PC-9 (cell line): ENCODE measurements at regions not wholly inside any gene's neighbourhood (a gene's known extent, or its start where the extent isn't known, plus 50 kb on each side); places are given as distances from the start of the nearest gene placed in this dataset.

Experiments
- BruUV-seq: library from RNA; stranded (reverse); fragments of 400-500 nt; replicated peaks from 2 replicates; lab custom pipeline; 2021; lab: Mats Ljungman, UMichigan
- CTCF ChIA-PET: fragments of 300-600 bp; sonication (Branson Sonifier 250); formaldehyde crosslinking; loops from one replicate; lab custom pipeline; 2022; ENCODE audit warnings: antibody characterized with exemption; lab: Charles Lee
- POLR2A ChIA-PET: fragments of 300-600 bp; sonication (Branson Sonifier 250); formaldehyde crosslinking; loops from one replicate; lab custom pipeline; 2022; ENCODE audit warnings: antibody characterized with exemption; ENCODE audit not compliant: unreplicated experiment; lab: Charles Lee
- DNase-seq, 2 experiments: peaks; one replicate each; pipeline versions ENCODE4 v3.0.0 to v3.0.0-alpha.2; 2015 to 2022; ENCODE audit warnings: mixed read lengths in 1 of 2
- H2AFZ ChIP-seq: fragments of 200-600 bp; sonication (generic); 2 replicates; pipeline ENCODE4 v1.8.1; 2017; ENCODE audit warnings: antibody characterized with exemption
- H3F3A ChIP-seq: fragments of 200-600 bp; sonication (generic); 2 replicates; pipeline ENCODE4 v1.8.1; 2017; ENCODE audit warnings: antibody characterized with exemption, mild to moderate bottlenecking, low read depth; ENCODE audit not compliant: insufficient read depth
- H3K27ac ChIP-seq: fragments of 200-600 bp; sonication (generic); 2 replicates; pipeline ENCODE4 v1.6.1; 2016; ENCODE audit warnings: mixed run types
- H3K27me3 ChIP-seq: fragments of 200-600 bp; sonication (generic); 2 replicates; pipeline ENCODE4 v1.6.1; 2016; ENCODE audit warnings: low read depth, mixed run types; ENCODE audit not compliant: insufficient read depth
- H3K36me3 ChIP-seq: fragments of 200-600 bp; sonication (generic); 2 replicates; pipeline ENCODE4 v1.6.1; 2016; ENCODE audit warnings: low read depth, mixed run types
- H3K4me1 ChIP-seq: fragments of 200-600 bp; sonication (generic); replicated peaks from 2 replicates; pipeline ENCODE4 v1.6.1; 2016; ENCODE audit warnings: mixed run types; ENCODE audit not compliant: insufficient read depth
- H3K4me2 ChIP-seq: fragments of 200-600 bp; sonication (generic); 2 replicates; pipeline ENCODE4 v1.6.1; 2017; ENCODE audit warnings: mixed run types
- H3K4me3 ChIP-seq: fragments of 200-600 bp; sonication (generic); 2 replicates; pipeline ENCODE4 v1.6.1; 2016; ENCODE audit warnings: mixed run types
- H3K79me2 ChIP-seq: fragments of 200-600 bp; sonication (generic); 2 replicates; pipeline ENCODE4 v1.6.1; 2017; ENCODE audit warnings: low read depth, mixed run types
- H3K9me2 ChIP-seq: fragments of 200-600 bp; sonication (generic); 2 replicates; pipeline ENCODE4 v1.8.1; 2017; ENCODE audit warnings: mild to moderate bottlenecking; ENCODE audit not compliant: insufficient read depth
- H3K9me3 ChIP-seq: fragments of 200-600 bp; sonication (generic); 2 replicates; pipeline ENCODE4 v1.8.1; 2016; ENCODE audit warnings: low read depth; ENCODE audit not compliant: insufficient read depth
- H4K20me1 ChIP-seq: fragments of 200-600 bp; sonication (generic); 2 replicates; pipeline ENCODE4 v1.8.1; 2017; ENCODE audit not compliant: insufficient read depth
- EZH2 ChIP-seq: fragments of 200-600 bp; sonication (generic); IDR thresholded peaks from 2 replicates; pipeline ENCODE4 v1.8.0; 2017; ENCODE audit warnings: antibody characterized with exemption, low read depth
- intact Hi-C: fragments of 100-400 bp; cut with micrococcal nuclease; formaldehyde crosslinking; loops from one replicate; pipeline ENCODE4 v1.10.0; 2022; ENCODE audit not compliant: unreplicated experiment
- TF ChIP-seq, protein P1 (sequence below): fragments of 200-600 bp; sonication (generic); conservative IDR thresholded peaks from 2 replicates; pipeline ENCODE4 v1.6.1; 2017; ENCODE audit warnings: mixed run types, antibody characterized with exemption, mild to moderate bottlenecking, moderate library complexity

DNA sequence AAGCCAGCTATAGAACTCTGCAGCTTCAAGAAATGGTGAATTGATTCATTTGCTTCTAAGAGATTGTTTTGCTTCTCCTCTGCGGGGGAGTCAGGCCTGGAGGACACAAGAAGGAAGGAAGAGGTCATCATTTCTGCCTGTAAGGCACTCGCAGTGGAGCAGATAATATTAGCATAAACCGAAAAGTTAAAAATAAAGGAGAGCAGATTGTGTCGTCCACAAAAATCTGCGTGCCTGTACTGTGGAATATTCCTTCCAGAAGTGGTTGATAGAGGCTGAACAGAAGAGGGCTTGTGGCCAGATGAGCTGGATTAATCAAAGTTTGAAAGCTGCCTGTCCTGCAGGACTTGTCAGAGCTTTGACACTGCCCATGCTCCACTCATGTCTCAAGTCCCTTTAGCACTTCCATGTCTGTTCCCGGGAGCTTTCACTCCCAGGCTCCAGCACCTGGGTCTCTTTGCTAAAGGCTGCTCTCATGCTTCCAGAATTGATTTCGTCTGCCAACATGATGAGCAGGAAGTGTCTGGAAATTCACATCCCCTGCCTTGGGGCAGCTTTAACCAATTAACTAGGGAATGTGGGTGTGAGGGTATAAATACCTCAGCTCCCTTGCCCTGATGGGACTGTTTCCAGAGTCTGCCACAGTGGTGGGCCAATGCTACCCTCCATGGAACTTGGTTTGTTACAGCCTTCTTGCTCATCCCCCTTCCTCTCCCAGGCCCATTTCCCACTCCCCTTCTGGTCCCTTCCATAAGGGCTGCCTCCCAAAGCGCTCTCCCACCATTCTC is 65.1 kb upstream of the STX16 start:
- intact Hi-C loops = no loop called here
- H3K36me3 ChIP-seq = no peaks in the 10 kb centered on the region
- no peaks in the 10 kb centered on the region for H3K9me3 ChIP-seq
- H3K9me2 ChIP-seq = no peaks in the 10 kb centered on the region
- 0 out of 2 replicates have a peak, but pooled peaks cover 4% of the 10 kb centered on the region for H3K27me3 ChIP-seq
- H3K4me1 ChIP-seq = no peaks in the 10 kb centered on the region
- no TSS peak for BruUV-seq
- POLR2A ChIA-PET = no interaction called here
- H4K20me1 ChIP-seq = no peaks in the 10 kb centered on the region
- TF ChIP-seq, protein P1, sequence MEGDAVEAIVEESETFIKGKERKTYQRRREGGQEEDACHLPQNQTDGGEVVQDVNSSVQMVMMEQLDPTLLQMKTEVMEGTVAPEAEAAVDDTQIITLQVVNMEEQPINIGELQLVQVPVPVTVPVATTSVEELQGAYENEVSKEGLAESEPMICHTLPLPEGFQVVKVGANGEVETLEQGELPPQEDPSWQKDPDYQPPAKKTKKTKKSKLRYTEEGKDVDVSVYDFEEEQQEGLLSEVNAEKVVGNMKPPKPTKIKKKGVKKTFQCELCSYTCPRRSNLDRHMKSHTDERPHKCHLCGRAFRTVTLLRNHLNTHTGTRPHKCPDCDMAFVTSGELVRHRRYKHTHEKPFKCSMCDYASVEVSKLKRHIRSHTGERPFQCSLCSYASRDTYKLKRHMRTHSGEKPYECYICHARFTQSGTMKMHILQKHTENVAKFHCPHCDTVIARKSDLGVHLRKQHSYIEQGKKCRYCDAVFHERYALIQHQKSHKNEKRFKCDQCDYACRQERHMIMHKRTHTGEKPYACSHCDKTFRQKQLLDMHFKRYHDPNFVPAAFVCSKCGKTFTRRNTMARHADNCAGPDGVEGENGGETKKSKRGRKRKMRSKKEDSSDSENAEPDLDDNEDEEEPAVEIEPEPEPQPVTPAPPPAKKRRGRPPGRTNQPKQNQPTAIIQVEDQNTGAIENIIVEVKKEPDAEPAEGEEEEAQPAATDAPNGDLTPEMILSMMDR = no peak
- TF ChIP-seq EZH2 = no peak
- no peak overlapping the region for H3K4me2 ChIP-seq
- H3K79me2 ChIP-seq = no peaks in the 10 kb centered on the region
- DNase-seq = peak in 1 of 2 experiments; percentile 55
- H3F3A ChIP-seq = no peaks in the 10 kb centered on the region
- H3K27ac ChIP-seq = no peak overlapping the region
- H2AFZ ChIP-seq = no peak overlapping the region
- CTCF ChIA-PET = no interaction called here
- no peak overlapping the region for H3K4me3 ChIP-seq

DNA sequence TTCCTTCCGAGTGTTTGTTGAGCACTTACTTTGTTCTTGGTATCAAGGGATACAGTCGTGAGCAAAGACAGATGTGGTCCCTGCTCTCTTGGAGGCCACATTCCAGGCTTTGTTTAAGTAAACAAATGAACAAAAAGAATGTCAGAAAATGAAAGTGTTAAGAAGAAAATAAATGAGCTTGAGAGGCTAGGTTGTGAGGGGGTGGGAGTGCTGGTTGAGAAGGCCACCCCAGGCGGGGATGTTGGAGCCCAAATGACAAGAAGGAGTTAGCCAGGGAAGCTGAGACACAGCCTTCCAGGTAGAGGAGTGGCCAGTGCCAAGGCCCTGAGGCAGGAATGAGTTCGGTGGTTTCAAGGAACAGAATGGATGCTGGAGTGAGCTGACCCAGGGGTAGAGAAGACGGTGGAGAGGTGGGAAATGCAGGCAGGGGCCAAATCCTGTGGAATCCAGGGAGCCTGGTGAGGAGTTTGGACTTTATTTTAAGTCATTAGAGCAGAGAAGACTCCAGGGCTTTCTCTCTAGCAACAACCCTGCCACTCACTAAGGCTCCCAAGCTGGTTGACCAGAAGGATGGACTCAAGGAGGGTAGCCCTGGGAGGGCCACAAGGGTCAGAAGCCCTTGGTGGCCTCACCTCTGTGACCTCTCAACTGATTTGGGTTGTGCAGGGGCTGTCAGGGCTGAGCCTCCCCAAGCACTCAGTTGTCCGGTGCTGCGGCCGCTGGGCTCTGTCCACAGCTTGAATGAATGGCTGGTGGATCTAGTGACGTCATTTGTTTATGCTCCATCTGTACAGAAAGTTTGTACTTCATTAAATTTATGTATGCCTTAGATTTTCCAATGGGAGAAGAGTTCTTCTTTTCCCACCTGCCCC is 66.0 kb upstream of the STX16 start:
- Histone ChIP-seq H2AFZ (no peak overlapping the region), H3K27me3 (no peaks in the 10 kb centered on the region), H3K36me3 (no peaks in the 10 kb centered on the region), H3K79me2 (no peaks in the 10 kb centered on the region), H3K9me3 (no peaks in the 10 kb centered on the region), H3K9me2 (no peaks in the 10 kb centered on the region), H3K27ac (no peak overlapping the region), H3K4me2 (no peak overlapping the region), H3K4me3 (no peak overlapping the region), H3F3A (no peaks in the 10 kb centered on the region), H3K4me1 (no peaks in the 10 kb centered on the region), H4K20me1 (no peaks in the 10 kb centered on the region)
- POLR2A ChIA-PET = no interaction called here
- intact Hi-C loops = no loop called here
- CTCF ChIA-PET = no interaction called here
- BruUV-seq = no TSS peak
- TF ChIP-seq, protein P1 = no peak
- TF ChIP-seq EZH2 = no peak
- DNase-seq = no peak

DNA sequence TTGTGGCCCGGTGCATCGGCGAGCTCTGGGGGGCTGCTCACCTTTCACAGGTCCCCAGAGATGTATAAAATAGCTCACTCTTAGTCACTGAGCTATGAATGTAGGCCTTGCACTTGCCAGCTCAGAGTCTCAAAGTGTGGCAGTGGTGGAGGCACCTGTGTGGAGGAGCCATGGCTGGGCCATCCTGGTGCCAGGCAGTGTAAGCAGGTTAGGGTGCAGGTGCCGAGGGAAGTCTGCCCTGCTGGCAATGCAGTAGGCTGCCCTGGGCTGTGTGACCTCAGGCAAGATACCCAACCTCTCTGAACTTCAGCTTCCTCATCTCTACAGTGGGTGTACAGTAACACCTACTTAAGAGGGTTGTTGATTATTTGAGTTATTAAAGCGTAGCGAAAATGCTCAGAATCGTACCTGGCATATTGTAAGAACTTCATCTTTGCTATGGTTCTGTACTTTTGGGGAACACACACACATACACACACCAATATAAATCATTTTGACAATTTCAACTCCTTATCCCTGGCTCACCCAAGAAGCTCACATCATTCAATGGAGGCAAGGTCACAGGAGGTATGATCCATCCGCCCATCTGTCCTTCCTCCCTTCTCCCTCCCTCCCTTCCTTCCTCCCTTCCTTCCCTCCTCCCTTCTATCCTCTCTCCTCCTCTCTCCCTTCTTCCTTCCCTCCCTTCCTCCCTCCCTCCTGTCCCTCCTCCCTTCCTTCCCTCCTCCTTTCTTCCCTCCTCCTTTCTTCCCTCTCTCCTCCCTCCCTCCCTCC is 66.8 kb upstream of the STX16 start:
- Histone ChIP-seq H3F3A (no peaks in the 10 kb centered on the region), H3K4me3 (no peak overlapping the region), H3K9me3 (no peaks in the 10 kb centered on the region), H2AFZ (no peak overlapping the region), H4K20me1 (no peaks in the 10 kb centered on the region), H3K27ac (no peak overlapping the region), H3K36me3 (no peaks in the 10 kb centered on the region), H3K27me3 (no peaks in the 10 kb centered on the region), H3K4me1 (no peaks in the 10 kb centered on the region), H3K9me2 (no peaks in the 10 kb centered on the region), H3K79me2 (no peaks in the 10 kb centered on the region), H3K4me2 (no peak overlapping the region)
- POLR2A ChIA-PET = no interaction called here
- TF ChIP-seq, protein P1 = no peak
- no peak for TF ChIP-seq EZH2
- intact Hi-C loops = no loop called here
- no peak for DNase-seq
- CTCF ChIA-PET = interaction anchor here (0.7 kb wide), 1 partner anchor 57 kb away, joined by 3 read pairs; no protein-coding TSS in a partner anchor
- BruUV-seq = no TSS peak
